HG03108 (cell line): ENCODE measurements at regions not wholly inside any gene's neighbourhood (a gene's known extent, or its start where the extent isn't known, plus 50 kb on each side); places are given as distances from the start of the nearest gene placed in this dataset.

ENCODE experiments used
- ATAC-seq: cut with Tn5 transposase; IDR thresholded peaks from one replicate; pipeline ENCODE4 v1.9.1; 2021; ENCODE audit warnings: moderate library complexity; ENCODE audit not compliant: unreplicated experiment

DNA sequence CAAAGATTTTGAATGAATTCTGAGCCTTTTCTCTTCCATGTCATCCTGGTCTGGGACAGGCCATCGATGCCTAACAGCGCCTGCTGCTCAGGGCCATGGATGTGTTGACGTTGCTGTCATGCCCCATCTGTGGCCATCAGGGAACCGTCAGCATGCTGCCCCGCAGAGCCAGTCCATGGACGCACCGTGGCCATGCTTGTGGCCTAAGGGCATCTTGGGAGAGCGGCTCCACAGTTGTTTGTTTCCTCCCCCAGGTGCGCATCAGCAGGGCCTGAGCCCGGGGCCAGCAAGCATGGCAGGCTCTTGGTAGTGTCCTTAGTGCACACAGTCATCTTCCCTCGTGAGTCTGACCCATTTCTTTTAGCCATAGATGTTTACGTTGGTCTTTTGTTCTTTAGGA is 142.7 kb downstream of the VAPA start:
- no peak for ATAC-seq

DNA sequence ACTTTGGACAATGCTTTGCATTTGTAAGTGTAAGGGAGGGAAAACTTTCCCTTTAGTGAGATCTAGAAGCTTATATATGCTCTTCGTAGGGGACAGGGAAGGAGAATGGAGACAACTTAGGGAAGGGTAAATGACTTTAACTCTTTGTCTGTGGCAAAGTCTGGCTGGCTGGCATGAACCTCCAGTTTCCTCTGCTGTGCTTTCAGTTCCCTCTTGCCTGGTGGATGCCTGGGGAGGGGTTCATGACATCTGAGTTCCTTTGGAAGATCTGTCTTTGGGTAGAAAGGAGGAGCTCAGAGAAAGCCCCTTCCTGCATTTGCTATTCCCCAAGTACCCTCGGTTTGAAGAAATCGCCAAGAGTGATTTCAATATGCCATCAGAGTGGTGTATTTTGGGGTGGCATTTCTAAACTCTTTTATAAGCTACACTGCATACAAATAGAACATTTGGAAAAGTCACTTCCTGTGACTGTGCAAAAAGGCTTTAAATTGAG is 143.6 kb downstream of the VAPA start:
- ATAC-seq = no peak

DNA sequence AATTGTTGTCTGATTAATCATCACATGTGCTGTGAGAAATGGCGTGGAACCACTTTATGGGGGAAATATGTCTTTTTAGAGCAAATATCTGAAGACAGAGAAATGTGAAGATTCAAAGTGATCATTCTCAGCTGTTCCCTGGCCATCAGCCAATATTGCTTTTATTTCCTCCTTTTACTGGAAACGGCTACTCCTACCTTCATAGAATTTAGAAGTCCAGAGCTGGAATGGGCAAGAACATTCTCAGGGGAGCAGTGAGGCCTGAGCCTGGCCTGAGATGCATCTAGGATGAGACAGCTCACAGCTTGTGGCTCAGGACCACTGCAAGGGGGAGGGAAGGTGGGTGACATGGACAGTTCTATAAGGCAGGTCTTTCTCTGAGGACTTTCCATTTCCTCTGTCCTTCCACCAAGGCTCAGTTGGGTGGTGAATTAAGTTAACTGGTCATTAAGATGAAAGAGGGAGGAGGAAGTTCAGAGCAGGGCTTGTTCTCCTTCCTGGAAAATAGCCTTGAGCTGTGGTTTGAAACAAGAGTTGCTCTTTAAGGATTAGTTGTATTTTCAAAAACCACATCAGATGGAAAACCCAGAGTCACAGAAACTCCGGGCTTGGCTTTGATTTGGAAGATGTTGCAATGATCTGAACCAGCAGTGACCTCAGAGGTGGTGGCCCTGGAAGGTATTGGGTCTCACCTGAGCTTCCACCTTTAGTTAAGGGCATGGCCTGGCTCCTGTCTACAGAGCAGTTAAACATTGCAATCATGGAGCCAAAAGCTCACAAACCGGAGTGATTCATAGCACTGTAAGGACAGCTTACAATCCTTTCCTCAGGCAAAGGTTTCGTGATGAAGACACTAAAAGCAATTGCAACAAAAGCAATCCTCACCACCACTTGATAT is 144.3 kb downstream of the VAPA start:
- no peak for ATAC-seq

DNA sequence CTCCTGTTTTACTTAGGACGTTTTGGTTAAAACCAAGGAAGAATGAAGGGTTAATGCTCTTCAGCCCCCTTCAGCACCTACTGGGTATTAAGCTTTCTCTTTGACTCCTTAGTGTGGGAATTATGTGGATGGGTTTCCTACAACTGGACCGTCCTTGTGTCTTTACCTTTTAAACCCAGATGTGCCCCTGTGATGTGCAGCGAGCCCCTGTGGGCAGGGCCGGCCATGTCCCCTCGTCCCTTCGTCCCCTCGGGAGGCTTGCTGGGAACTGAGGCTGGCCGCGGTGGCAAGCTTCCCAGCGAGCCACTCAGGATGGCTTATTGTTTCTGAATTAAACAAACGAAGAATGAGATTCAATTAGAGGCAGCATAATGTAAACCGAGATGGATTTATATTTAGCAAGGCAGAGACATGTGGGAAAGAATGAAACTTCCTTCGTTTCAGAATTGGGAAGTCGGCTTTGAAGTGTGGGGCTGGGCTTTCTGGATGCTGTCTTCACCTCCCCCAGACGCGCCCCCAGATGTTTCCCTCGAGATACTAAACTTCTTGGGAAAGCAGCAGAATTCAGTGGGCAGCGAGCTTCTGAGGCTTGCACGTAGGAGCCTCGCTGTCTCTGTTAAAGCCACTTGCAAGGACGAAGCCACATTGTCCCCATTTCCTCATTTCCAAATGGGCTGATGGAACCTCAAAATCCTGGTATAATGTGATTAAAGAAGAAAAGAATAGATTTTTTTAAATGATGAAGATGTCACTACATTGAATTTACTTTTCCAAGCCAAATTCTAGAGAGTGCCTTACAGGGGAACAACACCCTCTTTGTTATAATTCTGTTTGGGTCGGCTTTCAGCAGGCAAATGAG is 146.0 kb downstream of the VAPA start:
- no peak for ATAC-seq

DNA sequence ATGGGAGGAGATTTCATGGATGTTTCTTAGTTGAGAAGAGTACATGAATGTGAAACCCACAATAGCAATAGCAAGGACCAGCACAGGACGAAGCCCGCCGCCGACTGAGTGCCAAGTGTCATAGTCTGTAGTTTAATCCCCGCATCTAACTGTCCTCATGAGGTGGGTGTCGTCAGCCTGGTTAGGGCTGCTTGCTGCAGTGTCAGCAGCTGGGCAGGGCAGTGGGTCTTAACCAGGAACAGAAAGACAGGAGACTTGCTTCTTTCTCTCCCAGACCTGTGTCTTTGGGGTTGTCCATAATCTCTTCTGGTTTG is 146.6 kb downstream of the VAPA start:
- ATAC-seq = no peak

DNA sequence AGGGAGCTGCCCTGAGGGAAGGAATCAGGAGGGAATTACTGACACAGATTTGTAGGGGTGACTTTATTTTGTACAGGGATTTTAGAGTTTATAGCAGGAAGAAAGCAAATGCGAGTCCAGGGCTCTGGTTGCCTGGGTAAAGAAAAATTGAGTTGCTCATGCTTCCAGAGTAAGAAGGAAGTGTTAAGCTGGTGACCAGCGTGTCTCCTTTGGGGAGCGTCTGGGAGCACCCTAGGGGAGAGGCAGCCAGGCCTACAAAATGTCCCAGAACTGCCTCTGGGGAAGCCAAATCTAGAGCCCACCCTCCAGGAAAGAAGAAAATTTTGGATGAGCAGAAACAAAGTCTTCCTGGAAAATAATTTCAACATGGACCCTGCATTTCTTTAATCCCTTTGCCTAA is 147.0 kb downstream of the VAPA start:
- no peak for ATAC-seq

DNA sequence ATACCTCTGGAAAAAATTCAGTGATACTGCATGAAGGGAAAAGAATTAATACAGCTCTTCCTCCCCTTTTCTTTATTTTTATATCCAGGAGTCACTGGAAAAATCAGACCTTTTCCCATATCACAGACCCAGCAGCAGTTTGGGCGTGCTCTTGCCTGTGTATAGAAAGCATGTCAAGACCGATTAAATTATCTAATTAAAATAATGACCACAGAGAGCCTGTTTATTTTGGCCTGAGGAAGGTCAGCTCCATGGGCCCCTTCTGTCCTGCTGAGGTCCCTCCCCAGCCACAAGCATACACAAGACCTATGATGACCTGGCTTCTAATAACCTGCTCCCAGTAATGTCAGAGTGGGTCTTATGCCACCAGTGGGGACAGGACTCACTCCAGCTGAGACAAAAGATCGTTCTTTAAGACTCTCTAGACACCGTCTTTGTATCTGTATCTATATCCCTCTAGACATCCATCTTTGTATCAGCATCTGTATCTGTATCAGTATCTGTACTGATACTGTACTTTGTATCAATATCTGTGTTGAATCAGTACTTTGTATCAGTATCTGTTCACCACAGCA is 147.8 kb downstream of the VAPA start:
- no peak for ATAC-seq

DNA sequence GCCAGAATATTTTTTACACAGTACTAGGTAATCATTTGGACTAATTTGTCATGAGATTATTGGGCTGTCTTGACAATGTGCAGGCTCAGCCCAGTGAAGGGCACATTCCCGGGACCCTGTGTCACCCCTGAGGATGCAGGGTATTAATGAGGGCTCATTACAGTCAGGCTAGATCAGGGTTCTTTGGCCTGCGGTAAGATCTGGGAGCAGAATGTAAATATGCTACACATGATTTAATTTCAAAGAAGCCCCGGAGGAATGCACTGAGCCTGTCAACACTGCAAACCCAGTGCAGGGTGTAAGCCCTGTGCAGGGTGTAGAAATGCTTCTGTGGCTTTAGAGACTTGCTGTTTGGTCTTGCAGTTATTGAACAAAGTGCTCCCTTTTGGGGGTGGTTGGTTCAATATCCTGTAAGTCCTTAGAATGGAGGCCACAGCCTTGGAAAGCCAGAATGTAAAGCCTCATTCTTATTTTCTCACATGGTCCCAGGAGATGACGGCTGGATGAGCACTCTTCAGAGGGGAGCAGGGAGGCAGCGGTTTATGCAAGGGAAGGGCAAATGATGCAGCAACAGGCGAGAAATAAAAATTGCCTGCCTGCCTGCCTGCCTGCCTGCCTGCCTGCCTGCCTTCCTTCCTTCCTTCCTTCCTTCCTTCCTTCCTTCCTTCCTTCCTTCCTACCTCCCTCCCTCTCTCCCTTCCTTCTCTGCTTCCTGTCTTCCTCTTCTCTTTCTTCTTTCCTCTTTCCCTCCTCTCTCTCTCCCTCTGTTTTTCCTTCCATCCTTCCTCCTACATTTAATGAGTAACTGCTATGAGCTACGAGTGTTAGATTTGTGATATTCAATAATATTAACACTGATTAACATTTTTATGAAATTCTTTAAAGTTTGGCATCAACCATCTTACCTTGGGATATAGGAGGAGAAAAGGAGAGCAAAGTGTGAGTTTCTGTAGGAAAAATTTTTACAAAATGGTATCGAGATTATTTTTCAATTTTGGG is 148.8 kb downstream of the VAPA start:
- no peak for ATAC-seq

DNA sequence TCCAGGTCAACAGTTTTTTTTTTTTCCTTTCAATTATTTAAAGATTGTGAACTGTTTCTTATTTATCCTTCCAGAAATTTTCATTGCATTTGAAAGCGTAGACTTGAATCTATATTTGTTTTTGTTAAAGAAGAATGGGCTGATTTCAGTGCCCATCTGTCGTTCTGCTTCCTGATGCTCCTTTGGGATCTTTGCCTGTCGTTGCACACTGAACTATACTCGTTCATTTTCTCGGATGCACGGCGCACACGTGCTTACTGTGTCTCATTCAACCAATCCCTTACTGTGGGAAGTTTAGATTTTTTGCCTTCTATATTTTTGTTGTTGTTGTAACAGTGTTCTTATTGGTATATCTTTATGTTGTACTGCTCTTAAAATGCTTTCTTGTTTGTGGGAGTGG is 149.7 kb downstream of the VAPA start:
- no peak for ATAC-seq

DNA sequence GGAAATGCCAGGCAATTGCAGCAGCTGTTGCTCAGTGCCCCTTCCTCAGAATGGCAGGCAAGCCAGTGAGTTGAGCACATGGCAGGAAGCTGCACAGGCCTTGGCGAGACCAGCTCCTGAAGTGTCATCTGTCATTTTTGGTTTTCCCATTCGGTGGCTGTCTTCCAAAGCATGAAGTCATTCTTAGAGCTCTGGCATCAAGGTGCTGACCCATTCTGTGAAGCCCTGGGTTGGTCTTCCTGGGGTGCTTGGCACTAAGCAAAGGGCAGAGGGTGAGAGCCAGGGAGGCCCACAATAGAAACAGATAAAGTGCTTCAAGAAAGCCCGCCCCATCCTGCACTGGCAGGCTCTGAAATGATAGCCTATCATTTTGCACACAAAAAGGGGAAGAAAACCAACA is 150.5 kb downstream of the VAPA start:
- no peak for ATAC-seq

DNA sequence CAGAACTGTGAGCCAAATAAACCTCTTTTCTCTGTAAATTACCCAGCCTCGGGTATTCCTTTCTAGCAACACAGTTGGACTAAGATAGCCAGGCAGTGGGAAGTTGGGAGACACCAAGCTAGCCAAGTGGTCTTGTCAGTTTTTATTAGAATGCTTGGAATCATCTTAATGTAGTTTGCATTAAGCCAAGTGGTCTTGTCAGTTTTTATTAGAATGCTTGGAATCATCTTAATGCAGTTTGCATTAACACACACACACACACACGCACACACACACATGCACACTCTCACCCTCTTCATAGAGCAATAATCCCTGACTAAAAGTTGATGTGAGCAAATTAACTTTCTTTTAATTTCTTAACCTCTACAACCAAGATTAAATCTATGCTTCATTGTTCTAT is 151.5 kb downstream of the VAPA start:
- ATAC-seq = no peak

DNA sequence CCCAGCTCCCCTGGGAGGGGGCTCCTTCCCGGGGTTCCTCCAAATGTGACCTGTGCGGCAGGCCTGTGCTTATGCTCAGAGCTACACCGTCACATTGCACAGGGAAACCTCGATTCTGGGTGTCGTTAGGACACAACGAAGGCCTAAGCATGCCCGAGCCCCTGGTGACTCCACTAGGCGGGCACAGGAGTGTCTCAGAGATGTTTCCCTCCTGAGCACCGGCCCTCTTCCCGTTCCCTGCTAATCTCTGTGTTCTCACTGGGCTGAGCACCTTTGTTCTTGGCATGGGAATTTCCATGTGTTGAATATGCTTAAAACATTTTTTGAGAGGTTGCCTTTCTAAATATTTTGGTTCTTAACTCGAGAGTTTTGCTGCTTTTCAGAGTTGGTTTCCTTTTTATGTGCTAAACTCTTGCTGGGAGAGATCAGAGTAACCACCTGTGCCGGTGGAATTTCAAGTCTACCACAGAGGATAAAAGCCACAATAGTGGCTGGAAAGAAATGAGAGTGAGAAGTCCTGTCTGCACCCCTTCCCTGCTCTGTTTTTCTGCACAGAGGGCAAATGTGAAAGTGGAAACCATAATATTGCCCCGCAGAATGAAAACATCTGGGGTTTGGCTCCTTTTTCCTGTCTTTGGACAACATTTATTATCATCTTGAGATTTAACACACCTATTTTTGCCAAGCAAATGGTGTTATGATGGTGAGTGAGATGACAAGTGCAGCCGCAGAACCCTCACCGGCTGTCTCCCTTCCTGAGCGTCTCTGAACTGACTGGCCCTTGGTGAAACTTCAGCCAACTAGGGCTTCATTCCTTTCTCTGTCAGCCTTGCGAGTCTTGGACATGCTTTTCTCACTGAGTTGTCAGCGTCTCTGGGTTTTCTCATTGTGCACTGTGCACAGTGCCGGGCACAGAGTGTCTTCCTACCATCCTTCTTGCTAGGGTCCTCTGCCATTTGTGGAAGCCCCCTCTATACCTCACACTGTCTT is 154.1 kb downstream of the VAPA start:
- no peak for ATAC-seq

DNA sequence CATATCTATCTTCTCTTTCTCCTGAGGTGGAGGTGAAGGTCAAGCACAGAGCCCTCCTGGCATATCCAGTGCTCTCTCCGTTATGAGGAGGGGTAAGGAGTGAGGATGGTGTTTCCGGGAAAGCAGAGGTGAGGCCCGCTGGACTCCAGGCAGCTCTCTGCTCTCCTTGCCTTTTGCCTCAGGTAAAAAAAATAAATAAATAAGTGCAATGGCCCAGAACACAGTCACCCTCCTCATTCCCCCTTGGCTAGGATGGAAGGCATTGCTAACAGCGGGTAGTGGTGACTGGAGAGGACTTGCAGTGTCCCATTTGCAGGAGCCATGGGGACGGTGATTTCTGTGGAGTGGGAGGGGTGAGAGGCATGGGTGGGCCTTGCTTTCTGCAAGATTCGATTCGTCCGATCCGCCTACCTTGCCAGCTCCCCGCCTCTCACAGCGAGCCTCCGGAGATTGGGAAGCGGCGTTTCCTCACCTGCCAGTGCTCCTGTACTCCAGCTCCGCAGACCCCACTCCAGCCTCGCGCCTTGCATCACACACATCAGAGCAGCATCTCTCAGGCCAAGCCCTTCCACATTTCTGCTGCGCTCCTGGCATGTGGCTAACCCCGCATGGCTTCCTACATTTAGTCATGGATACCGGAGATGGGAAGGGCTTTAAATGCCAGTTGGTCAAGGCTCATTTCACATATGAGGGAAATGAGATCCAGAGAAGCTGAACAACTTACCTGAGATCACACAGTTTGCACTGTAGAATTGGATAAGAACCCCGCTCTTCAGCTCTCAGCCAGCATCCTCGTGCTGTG is 155.2 kb downstream of the VAPA start:
- no peak for ATAC-seq

DNA sequence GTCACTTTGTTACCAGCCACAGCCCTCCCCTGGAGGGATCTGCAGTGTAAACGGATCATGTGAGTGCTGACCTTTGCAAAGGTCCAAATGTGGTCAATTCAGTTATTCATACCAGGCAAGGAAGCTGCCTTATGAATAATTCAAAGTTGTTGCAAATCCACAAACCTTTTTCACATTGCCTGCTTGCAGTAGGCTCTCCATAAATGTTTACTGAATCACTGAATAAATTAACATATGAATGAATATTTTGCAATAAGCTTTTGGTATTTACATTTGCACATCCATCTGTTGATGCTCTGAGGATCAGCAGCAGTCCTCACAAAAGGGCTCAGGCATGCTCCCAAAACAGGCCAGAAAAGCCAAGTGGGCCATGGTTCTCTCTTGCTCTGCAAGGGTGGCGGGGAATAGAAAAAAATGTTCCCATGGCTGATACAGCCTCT is 156.8 kb downstream of the VAPA start:
- ATAC-seq = no peak

DNA sequence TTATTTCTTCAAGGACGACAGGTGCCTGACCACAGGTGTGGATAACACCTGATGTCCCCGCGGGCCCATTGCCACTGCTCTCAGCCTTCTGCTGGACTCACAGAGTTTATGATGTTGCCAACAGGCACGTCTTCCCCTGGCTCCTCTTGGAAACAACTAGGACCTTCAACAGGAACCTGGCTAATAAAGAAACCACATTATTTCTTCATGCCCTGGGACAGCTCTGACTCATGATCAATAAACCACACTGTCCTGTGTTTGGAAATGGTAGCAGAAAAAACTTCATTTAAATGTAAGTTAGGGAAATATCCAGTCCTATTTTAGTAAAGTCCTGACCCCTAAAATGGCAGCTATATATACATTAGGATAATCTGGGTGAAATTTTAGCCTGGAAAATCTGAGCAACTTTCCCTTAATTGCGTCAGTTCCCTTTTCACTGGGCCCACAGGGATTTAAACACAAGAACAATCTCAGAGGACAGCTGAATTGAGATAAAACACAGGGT is 158.9 kb downstream of the VAPA start:
- ATAC-seq = no peak

DNA sequence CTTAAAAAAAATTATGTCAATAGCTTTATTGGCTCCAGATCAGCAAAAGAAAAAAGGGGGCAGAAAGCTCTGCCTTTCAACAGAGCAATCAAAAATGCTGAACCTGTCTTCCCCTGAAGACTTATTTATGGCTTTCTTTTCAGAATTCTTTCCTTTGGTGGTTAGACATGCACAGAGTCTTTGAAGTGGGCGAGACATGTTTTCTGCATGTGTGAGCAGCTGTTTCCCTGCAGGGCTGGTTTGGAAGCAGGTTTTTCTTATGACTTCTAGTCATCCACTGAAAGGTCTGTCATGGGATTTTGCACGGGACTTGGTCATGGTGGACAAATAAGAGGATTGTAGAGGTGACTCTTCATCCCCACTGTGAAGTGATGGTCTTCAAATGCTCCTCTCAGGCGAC is 160.3 kb downstream of the VAPA start:
- no peak for ATAC-seq

DNA sequence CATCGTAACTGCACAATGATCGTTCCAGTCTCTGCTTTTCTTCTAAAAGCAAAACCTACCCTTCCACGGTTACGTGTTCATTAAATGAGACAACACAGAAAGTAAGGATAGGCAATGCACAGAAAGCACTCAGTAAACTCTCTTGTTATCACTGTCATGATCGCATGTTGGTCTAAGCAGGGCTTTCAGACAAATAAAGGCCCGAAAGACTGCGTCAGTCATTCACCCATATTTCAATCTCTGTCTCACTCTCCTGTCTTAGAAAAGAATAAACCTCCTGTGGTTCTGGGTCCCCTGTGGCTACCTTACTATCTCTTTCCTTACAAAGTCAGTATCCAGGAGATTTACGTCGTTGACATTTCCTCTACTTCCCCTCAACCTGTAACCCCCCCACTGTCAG is 160.9 kb downstream of the VAPA start:
- ATAC-seq = no peak

DNA sequence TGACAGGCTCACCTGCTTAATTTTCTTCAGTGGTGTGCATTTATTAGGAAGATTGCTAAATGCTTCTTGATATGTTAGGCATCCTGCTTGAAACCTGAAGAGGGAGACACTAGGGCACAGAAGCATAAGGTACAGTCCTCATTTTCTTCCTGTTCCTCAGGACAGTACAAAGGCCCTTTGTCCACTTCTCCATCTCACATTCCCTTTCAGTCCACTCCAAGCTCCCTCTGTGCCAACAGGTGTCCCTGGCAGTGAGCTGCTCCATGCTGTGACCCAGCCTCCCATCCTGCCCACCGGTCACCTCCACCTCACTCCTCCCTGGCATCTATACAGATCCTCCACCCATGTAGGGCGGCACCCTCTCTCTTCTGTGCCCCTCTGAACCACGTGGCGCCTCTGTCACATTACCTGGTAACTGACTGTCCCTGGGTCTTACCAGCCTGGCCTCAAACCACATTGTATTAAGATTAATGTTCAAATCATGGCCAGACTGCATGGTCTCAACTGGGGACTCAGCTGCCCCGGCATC is 162.8 kb downstream of the VAPA start:
- no peak for ATAC-seq
